ENCODE measurements at regions not wholly inside any gene's neighbourhood (a gene's known extent, or its start where the extent isn't known, plus 50 kb on each side); places are given as distances from the start of the nearest gene placed in this dataset.

GRCh38 chr11:130721736-130722135 is 194.5 kb downstream of the SNX19 start:
- Histone ChIP-seq H3K4me3 (ENCODE audit: low read depth, low read length) (no peak overlapping the region), H3K36me3 (ENCODE audit: control insufficient read depth in 2 of 2, insufficient read depth in 1 of 2, low read length in 2 of 2) (no peaks in the 10 kb centered on the region), H3K27ac (ENCODE audit: extremely low read depth, low read depth, low read length) (no peak overlapping the region), H3K9me3 (ENCODE audit: control insufficient read depth, insufficient read depth, low read depth, low read length) (no peaks in the 10 kb centered on the region), H3K4me1 (ENCODE audit: control insufficient read depth, insufficient read depth, low read length) (no peaks in the 10 kb centered on the region)
- POLR2A ChIA-PET, result no interaction called here
- TF ChIP-seq PRDM10 (tag by site-specific recombination; IDR thresholded peaks at IDR 0.05) (no peak), SCRT1 (tag by site-specific recombination; IDR thresholded peaks at IDR 0.05; ENCODE audit: borderline replicate concordance) (no peak), ZNF341 (tag by site-specific recombination; IDR thresholded peaks at IDR 0.05; ENCODE audit: low read depth) (no peak), ZNF580 (tag by site-specific recombination; IDR thresholded peaks at IDR 0.05) (no peak), ZNF843 (tag by site-specific recombination; IDR thresholded peaks at IDR 0.05) (no peak), ZNF19 (tag by site-specific recombination; IDR thresholded peaks at IDR 0.05; ENCODE audit: low read depth) (no peak), ZNF518A (tag by site-specific recombination; conservative IDR thresholded peaks at IDR 0.05; ENCODE audit: low read depth) (no peak), YY2 (tag by site-specific recombination; IDR thresholded peaks at IDR 0.05) (no peak), ZNF311 (tag by site-specific recombination; IDR thresholded peaks at IDR 0.05; ENCODE audit: borderline replicate concordance) (no peak), YY1 (tag by site-specific recombination; IDR thresholded peaks at IDR 0.05) (no peak), ZNF18 (tag by site-specific recombination; IDR thresholded peaks at IDR 0.05) (no peak), ZNF513 (tag by site-specific recombination; IDR thresholded peaks at IDR 0.05) (no peak), ZFP3 (tag by site-specific recombination; IDR thresholded peaks at IDR 0.05; ENCODE audit: low read depth) (no peak), PATZ1 (tag by site-specific recombination; IDR thresholded peaks at IDR 0.05) (no peak), SP3 (tag by site-specific recombination; IDR thresholded peaks at IDR 0.05) (no peak), SALL2 (tag by site-specific recombination; IDR thresholded peaks at IDR 0.05; ENCODE audit: borderline replicate concordance) (no peak)
- CTCF ChIA-PET, result interaction anchor here (1.6 kb wide), 1 partner anchor 287 kb away, joined by 4 read pairs; no protein-coding TSS in a partner anchor
